ENCODE measurements at regions not wholly inside any gene's neighbourhood (a gene's known extent, or its start where the extent isn't known, plus 50 kb on each side); places are given as distances from the start of the nearest gene placed in this dataset.

DNA sequence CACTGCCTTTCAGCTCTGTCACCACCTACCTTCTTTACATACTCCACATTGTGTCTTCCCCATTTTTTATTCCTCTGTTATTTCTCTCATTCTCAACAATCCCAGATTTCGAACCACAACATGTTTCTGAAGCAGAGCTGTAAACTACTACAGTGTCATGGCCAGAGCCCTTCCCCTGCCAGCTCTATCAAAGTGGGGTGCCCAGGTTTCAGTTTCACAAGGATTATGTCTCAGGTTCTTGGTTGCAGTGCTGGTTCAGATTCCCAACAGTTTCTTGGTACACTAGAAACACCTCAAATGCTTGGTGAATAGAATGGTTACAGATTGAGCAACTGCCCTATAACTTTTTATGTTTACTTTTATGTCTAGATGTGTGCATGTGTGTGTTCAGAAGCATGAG lies 172.7 kb upstream of the MTNR1B start:
- TF ChIP-seq, protein P1, sequence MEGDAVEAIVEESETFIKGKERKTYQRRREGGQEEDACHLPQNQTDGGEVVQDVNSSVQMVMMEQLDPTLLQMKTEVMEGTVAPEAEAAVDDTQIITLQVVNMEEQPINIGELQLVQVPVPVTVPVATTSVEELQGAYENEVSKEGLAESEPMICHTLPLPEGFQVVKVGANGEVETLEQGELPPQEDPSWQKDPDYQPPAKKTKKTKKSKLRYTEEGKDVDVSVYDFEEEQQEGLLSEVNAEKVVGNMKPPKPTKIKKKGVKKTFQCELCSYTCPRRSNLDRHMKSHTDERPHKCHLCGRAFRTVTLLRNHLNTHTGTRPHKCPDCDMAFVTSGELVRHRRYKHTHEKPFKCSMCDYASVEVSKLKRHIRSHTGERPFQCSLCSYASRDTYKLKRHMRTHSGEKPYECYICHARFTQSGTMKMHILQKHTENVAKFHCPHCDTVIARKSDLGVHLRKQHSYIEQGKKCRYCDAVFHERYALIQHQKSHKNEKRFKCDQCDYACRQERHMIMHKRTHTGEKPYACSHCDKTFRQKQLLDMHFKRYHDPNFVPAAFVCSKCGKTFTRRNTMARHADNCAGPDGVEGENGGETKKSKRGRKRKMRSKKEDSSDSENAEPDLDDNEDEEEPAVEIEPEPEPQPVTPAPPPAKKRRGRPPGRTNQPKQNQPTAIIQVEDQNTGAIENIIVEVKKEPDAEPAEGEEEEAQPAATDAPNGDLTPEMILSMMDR (IDR thresholded peaks at IDR 0.05; ENCODE audit: poor library complexity, severe bottlenecking) = no peak
- TF ChIP-seq RAD21 (conservative IDR thresholded peaks at IDR 0.05) (no peak), SMC3 (conservative IDR thresholded peaks at IDR 0.05; ENCODE audit: poor library complexity) (no peak)

Data from neural cell (in vitro differentiated cells).